ENCODE measurements at regions not wholly inside any gene's neighbourhood (a gene's known extent, or its start where the extent isn't known, plus 50 kb on each side); places are given as distances from the start of the nearest gene placed in this dataset.

- no peak overlapping the region for H3K4me2 ChIP-seq (ENCODE audit: low read depth, low read length, poor library complexity, severe bottlenecking)
- H3K9me2 ChIP-seq (replicated peaks; ENCODE audit: low read depth, low read length): no peaks in the 10 kb centered on the region
- no peaks in the 10 kb centered on the region for H4K20me1 ChIP-seq (ENCODE audit: insufficient read depth, low read length, poor library complexity, severe bottlenecking)
- H3K9ac ChIP-seq (ENCODE audit: low read depth, low read length, poor library complexity, severe bottlenecking): no peak overlapping the region
- no peaks in the 10 kb centered on the region for H3F3A ChIP-seq (ENCODE audit: low read depth)
- no peak overlapping the region for H3K4me3 ChIP-seq (ENCODE audit: low read length, poor library complexity, severe bottlenecking)
- no peaks in the 10 kb centered on the region for H3K79me2 ChIP-seq (ENCODE audit: insufficient read depth, low read length)
- H3K4me1 ChIP-seq (ENCODE audit: insufficient read depth, low read length, poor library complexity, severe bottlenecking): no peaks in the 10 kb centered on the region
- TF ChIP-seq CTCF (conservative IDR thresholded peaks at IDR 0.05; ENCODE audit: low read length) (no peak), EZH2phosphoT487 (IDR thresholded peaks at IDR 0.05; ENCODE audit: borderline replicate concordance) (no peak)
- no peak overlapping the region for H2AFZ ChIP-seq (ENCODE audit: low read length)
- peaks cover 41% of the 10 kb centered on the region for H3K27me3 ChIP-seq (ENCODE audit: insufficient read depth, low read length, poor library complexity, severe bottlenecking)
- no peaks in the 10 kb centered on the region for H3K36me3 ChIP-seq (ENCODE audit: insufficient read depth, low read length)
- H3K9me3 ChIP-seq (ENCODE audit: insufficient read depth, low read depth, low read length): no peaks in the 10 kb centered on the region
Observed at GRCh38 chr18:25825979-25826776, 264.2 kb downstream of the SS18 start.

DNA sequence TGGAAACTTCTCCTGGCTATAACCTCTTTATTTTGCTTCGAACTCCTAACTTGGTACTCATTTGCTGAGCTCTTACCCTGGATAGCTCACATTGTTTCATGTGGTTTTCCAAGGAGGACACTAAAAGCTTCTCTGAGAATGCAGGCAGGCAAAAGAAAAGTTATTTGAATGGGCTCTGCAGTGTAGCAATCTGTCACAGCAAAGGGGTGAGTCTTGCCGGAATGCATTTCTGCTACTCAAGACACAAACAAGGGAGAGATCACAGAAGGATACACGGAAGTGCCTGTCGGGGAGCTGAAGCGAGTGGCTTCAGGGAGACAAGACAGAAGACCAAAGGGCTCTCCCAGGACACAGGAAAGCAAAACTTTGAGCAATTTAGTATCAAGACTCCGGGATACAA lies 265.4 kb downstream of the SS18 start:
- no peaks in the 10 kb centered on the region for H3K9me2 ChIP-seq (replicated peaks; ENCODE audit: low read depth, low read length)

GRCh38 chr18:25819746-25820363 lies 270.6 kb downstream of the SS18 start:
- Histone ChIP-seq H2AFZ (ENCODE audit: low read length) (no peak overlapping the region), H3K4me2 (ENCODE audit: low read depth, low read length, poor library complexity, severe bottlenecking) (no peak overlapping the region), H3K79me2 (ENCODE audit: insufficient read depth, low read length) (no peaks in the 10 kb centered on the region), H3K4me1 (ENCODE audit: insufficient read depth, low read length, poor library complexity, severe bottlenecking) (peaks cover 11% of the 10 kb centered on the region), H4K20me1 (ENCODE audit: insufficient read depth, low read length, poor library complexity, severe bottlenecking) (no peaks in the 10 kb centered on the region), H3K9me3 (ENCODE audit: insufficient read depth, low read depth, low read length) (no peaks in the 10 kb centered on the region), H3K36me3 (ENCODE audit: insufficient read depth, low read length) (no peaks in the 10 kb centered on the region), H3K27me3 (ENCODE audit: insufficient read depth, low read length, poor library complexity, severe bottlenecking) (peaks cover 63% of the 10 kb centered on the region), H3F3A (ENCODE audit: low read depth) (no peaks in the 10 kb centered on the region), H3K4me3 (ENCODE audit: low read length, poor library complexity, severe bottlenecking) (no peak overlapping the region), H3K9ac (ENCODE audit: low read depth, low read length, poor library complexity, severe bottlenecking) (no peak overlapping the region), H3K9me2 (replicated peaks; ENCODE audit: low read depth, low read length) (no peaks in the 10 kb centered on the region)
- TF ChIP-seq EZH2phosphoT487 (IDR thresholded peaks at IDR 0.05; ENCODE audit: borderline replicate concordance): no peak
- no peak for TF ChIP-seq CTCF (conservative IDR thresholded peaks at IDR 0.05; ENCODE audit: low read length)

More for the DNA sequence above, 265.4 kb downstream of the SS18 start:
- Histone ChIP-seq H3K79me2 (ENCODE audit: insufficient read depth, low read length) (no peaks in the 10 kb centered on the region), H4K20me1 (ENCODE audit: insufficient read depth, low read length, poor library complexity, severe bottlenecking) (no peaks in the 10 kb centered on the region), H2AFZ (ENCODE audit: low read length) (no peak overlapping the region), H3K4me2 (ENCODE audit: low read depth, low read length, poor library complexity, severe bottlenecking) (no peak overlapping the region), H3K36me3 (ENCODE audit: insufficient read depth, low read length) (no peaks in the 10 kb centered on the region), H3K9me3 (ENCODE audit: insufficient read depth, low read depth, low read length) (no peaks in the 10 kb centered on the region), H3F3A (ENCODE audit: low read depth) (no peaks in the 10 kb centered on the region), H3K27me3 (ENCODE audit: insufficient read depth, low read length, poor library complexity, severe bottlenecking) (peaks cover 53% of the 10 kb centered on the region), H3K4me1 (ENCODE audit: insufficient read depth, low read length, poor library complexity, severe bottlenecking) (no peaks in the 10 kb centered on the region), H3K9ac (ENCODE audit: low read depth, low read length, poor library complexity, severe bottlenecking) (no peak overlapping the region), H3K4me3 (ENCODE audit: low read length, poor library complexity, severe bottlenecking) (no peak overlapping the region)
- TF ChIP-seq EZH2phosphoT487 (IDR thresholded peaks at IDR 0.05; ENCODE audit: borderline replicate concordance) (no peak), CTCF (conservative IDR thresholded peaks at IDR 0.05; ENCODE audit: low read length) (no peak)

Measured in Loucy (cell line).